GM19240 (cell line): ENCODE measurements at regions not wholly inside any gene's neighbourhood (a gene's known extent, or its start where the extent isn't known, plus 50 kb on each side); places are given as distances from the start of the nearest gene placed in this dataset.
"Not testable (repeated sequence)": the region's sequence is repeated elsewhere in the genome, so short reads cannot be mapped to it uniquely, and the experiment has no call there.

Source experiments
- DNase-seq: peaks from one replicate; pipeline ENCODE4 v3.0.0; 2011; ENCODE audit warnings: low spot score; ENCODE audit not compliant: insufficient read length

GRCh38 chr5:152056931-152057330 is 132.3 kb upstream of the GLRA1 start:
- no peak for DNase-seq

DNA sequence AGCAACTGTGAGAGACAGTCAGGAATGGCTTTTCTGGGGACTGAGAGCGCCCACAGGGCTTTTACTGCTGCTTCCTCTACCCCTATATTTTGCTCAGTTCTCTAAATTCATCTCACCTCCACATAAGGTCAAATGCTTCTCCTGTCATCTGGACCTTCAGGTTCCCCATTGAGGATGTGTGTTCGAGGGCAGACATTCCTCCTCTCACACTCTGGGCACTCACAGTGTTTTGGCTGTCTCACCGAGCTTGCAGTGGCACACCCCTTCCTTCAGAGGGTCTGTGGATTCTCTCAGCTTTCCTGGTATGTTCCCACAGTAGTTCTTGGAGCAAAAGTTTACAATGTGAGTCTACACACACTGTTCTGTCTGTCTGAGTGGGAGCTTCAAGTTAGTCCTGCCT is 127.8 kb upstream of the GLRA1 start:
- no peak for DNase-seq

- no peak for DNase-seq
Observed at GRCh38 chr5:152051499-152052454, 127.1 kb upstream of the GLRA1 start.

DNA sequence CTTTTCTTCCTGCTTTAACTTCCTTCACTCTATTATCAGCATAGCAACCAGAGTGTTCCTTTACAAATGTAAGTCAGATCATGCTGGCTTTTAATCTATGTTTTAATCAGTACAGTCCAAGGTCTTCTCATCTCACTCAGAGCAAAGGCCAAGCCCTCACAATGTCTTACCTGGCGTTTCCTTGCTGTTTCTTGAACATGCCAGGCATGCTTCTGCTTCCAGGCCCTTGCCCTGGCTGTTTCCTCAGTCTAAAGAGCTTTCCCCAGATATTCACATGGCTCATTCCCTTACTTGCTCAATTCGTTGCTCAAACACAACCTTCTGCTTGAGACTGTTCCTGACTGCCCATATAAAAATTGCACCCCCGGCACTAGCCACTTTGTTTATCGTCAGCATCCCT is 121.7 kb upstream of the GLRA1 start:
- DNase-seq: no peak

- not testable (repeated sequence) for DNase-seq
Observed at GRCh38 chr5:152038856-152039255, 114.2 kb upstream of the GLRA1 start.

GRCh38 chr5:152026328-152027024 is 101.8 kb upstream of the GLRA1 start:
- DNase-seq: not testable (repeated sequence)

- no peak for DNase-seq
Observed at GRCh38 chr5:152016421-152016820, 91.8 kb upstream of the GLRA1 start.

- no peak for DNase-seq
Observed at GRCh38 chr5:152007653-152008335, 83.1 kb upstream of the GLRA1 start.

DNA sequence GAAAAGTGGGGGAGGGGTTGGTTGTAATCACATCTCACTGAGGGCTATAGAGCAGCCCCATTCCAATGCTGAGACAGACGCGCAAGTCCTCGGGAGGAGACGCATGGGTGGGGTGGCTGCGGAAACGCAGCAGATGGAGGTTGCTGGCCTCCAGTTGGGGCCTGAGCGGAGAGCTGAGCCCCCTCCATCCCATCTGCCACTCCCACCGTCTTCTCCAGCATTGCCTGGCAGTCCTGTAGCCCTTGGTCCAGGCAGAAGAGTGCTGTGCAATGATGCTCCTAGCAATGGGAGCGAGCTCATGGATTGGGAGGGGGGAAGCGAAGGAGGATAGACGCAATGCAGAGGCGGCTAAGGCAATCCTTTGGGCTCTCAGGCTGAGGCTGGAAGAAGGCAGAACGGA is 79.4 kb upstream of the GLRA1 start:
- DNase-seq: no peak
